ENCODE measurements at regions not wholly inside any gene's neighbourhood (a gene's known extent, or its start where the extent isn't known, plus 50 kb on each side); places are given as distances from the start of the nearest gene placed in this dataset.
"Not testable (repeated sequence)": the region's sequence is repeated elsewhere in the genome, so short reads cannot be mapped to it uniquely, and the experiment has no call there.

GRCh38 chr3:18516170-18516569 is 91.0 kb upstream of the SATB1 start:
- TF ChIP-seq EZH2phosphoT487 (IDR thresholded peaks at IDR 0.05; ENCODE audit: insufficient read depth, low read depth); EZH2 (IDR thresholded peaks at IDR 0.05; ENCODE audit: insufficient read depth, poor library complexity, severe bottlenecking): not testable (repeated sequence)

Measured in GM23248 (cell line).